HepG2 (cell line): ENCODE measurements at regions not wholly inside any gene's neighbourhood (a gene's known extent, or its start where the extent isn't known, plus 50 kb on each side); places are given as distances from the start of the nearest gene placed in this dataset.

Experiments used
- ATAC-seq: fragments of 200-7000 bp; cut with Tn5 transposase; 3 replicates; pipeline ENCODE4 v1.9.1; 2020; ENCODE audit warnings: mild to moderate bottlenecking, moderate library complexity
- BruUV-seq: library from RNA; stranded (reverse); fragments of 400-500 nt; replicated peaks from 2 replicates; lab custom pipeline; 2021; lab: Mats Ljungman, UMichigan
- CTCF ChIA-PET: fragments of 300-600 bp; formaldehyde crosslinking; extraction: SDS; loops from one replicate; lab custom pipeline; 2021; ENCODE audit warnings: low total read pairs, inconsistent platforms, low intra/inter-chr PET ratio; lab: Yijun Ruan, JAX
- POLR2A ChIA-PET: fragments of 350-600 bp; sonication (Branson Sonifier 250); formaldehyde crosslinking; loops from one replicate; lab custom pipeline; 2020; ENCODE audit warnings: antibody characterized with exemption, inconsistent platforms; lab: Yijun Ruan, JAX
- DNase-seq: peaks from one replicate; pipeline ENCODE4 v3.0.0-alpha.2; 2015; ENCODE audit warnings: low spot score
- FAIRE-seq: peaks from 3 replicates; lab custom pipeline; 2011; peaks lifted over from hg19 to GRCh38; lab: Jason Lieb, UNC
- H2AFZ ChIP-seq: one replicate; pipeline ENCODE4 v1.6.1; 2011; ENCODE audit warnings: low read length, inconsistent platforms
- H3K27ac ChIP-seq: fragments of 300-600 bp; 3 replicates; pipeline ENCODE4 v1.8.0; 2011; ENCODE audit warnings: mixed run types, mild to moderate bottlenecking, mixed read lengths, low read length, inconsistent platforms; ENCODE audit not compliant: insufficient read depth; ENCODE audit errors: extremely low read length
- H3K27me3 ChIP-seq, 2 experiments: fragments of 200-600 bp in 1 of 2; 2 replicates in 1 of 2; 3 replicates in 1 of 2; pipeline versions ENCODE4 v1.6.0 to v1.8.0; 2011; ENCODE audit warnings: low read length in 2 of 2, mild to moderate bottlenecking in 2 of 2, moderate library complexity in 2 of 2, inconsistent platforms in 1 of 2; ENCODE audit not compliant: insufficient read depth in 2 of 2, control insufficient read depth in 1 of 2
- H3K36me3 ChIP-seq, 2 experiments: fragments of 200-600 bp in 1 of 2; replicated peaks in 1 of 2; 2 replicates in 1 of 2; 3 replicates in 1 of 2; pipeline versions ENCODE4 v1.5.1 to v1.8.0; 2011; ENCODE audit warnings: low read length in 2 of 2, inconsistent platforms in 1 of 2; ENCODE audit not compliant: insufficient read depth in 2 of 2, control insufficient read depth in 1 of 2
- H3K4me1 ChIP-seq: 2 replicates; pipeline ENCODE4 v1.5.1; 2012; ENCODE audit warnings: low read length, inconsistent platforms; ENCODE audit not compliant: insufficient read depth
- H3K4me2 ChIP-seq: 2 replicates; pipeline ENCODE4 v1.6.0; 2011; ENCODE audit warnings: low read depth, low read length, inconsistent platforms
- H3K4me3 ChIP-seq, 3 experiments: fragments of 200-600 bp in 1 of 3; sonication (generic), shearing (Covaris generic) in 1 of 3; replicated peaks in 1 of 3; 2 replicates each; pipeline ENCODE4 v1.5.1; 2011 to 2016; ENCODE audit warnings: low read length in 3 of 3, inconsistent platforms in 2 of 3, low read depth in 2 of 3, mild to moderate bottlenecking in 2 of 3, control low read depth in 1 of 3, mixed read lengths in 1 of 3; ENCODE audit not compliant: insufficient read depth in 1 of 3
- H3K79me2 ChIP-seq: one replicate; pipeline ENCODE4 v1.6.1; 2011; ENCODE audit warnings: low read length, inconsistent platforms; ENCODE audit not compliant: insufficient read depth
- H3K9ac ChIP-seq: 2 replicates; pipeline ENCODE4 v1.6.0; 2011; ENCODE audit warnings: mild to moderate bottlenecking, low read depth, low read length, inconsistent platforms; ENCODE audit not compliant: insufficient read depth
- H3K9me3 ChIP-seq: 2 replicates; pipeline ENCODE4 v1.5.1; 2012; ENCODE audit warnings: mild to moderate bottlenecking, low read length
- H4K20me1 ChIP-seq: 2 replicates; pipeline ENCODE4 v1.6.0; 2011; ENCODE audit warnings: inconsistent platforms, mild to moderate bottlenecking, low read length, moderate library complexity; ENCODE audit not compliant: insufficient read depth
- ATF7 ChIP-seq, 2 experiments: fragments of 450-650 bp in 1 of 2; sonication (generic) in 1 of 2; formaldehyde crosslinking in 1 of 2; IDR thresholded peaks; 2 replicates each; pipeline versions ENCODE4 v1.4.0 to v1.6.1; 2016 to 2020; ENCODE audit warnings: antibody characterized with exemption in 1 of 2, mild to moderate bottlenecking in 1 of 2, missing genetic modification reagents in 1 of 2
- CREB1 ChIP-seq, 2 experiments: fragments of 450-650 bp in 1 of 2; IDR thresholded peaks; 2 replicates each; pipeline ENCODE4 v1.6.1; 2016 to 2017; ENCODE audit warnings: control low read depth in 1 of 2, mild to moderate bottlenecking in 1 of 2, missing compliant biosample characterization in 1 of 2, missing genetic modification characterization in 1 of 2
- ZFP82 ChIP-seq: sonication (generic); formaldehyde crosslinking; IDR thresholded peaks from 2 replicates; pipeline ENCODE4 v1.5.1; 2020; ENCODE audit warnings: mild to moderate bottlenecking, missing genetic modification reagents, borderline replicate concordance
- ZMYM2 ChIP-seq: sonication (generic); formaldehyde crosslinking; IDR thresholded peaks from 2 replicates; pipeline ENCODE4 v1.8.0; 2022; ENCODE audit warnings: mild to moderate bottlenecking, missing genetic modification reagents
- ZNF230 ChIP-seq: sonication (generic); formaldehyde crosslinking; IDR thresholded peaks from 2 replicates; pipeline ENCODE4 v1.4.0; 2020; ENCODE audit warnings: mild to moderate bottlenecking, missing genetic modification reagents
- ZNF670 ChIP-seq: sonication (generic); formaldehyde crosslinking; IDR thresholded peaks from 2 replicates; pipeline ENCODE4 v1.8.0; 2022; ENCODE audit warnings: mild to moderate bottlenecking, missing genetic modification reagents, borderline replicate concordance
- WGBS: methylation state at CpG from one replicate; pipeline ENCODE4 v1.1.6; 2017; ENCODE audit warnings: low lambda C conversion rate; 5-methylcytosine and 5-hydroxymethylcytosine counted together
- in situ Hi-C: cut with HindIII; loops from 2 replicates; pipeline ENCODE4 v1.10.0; 2017; ENCODE audit warnings: low pct_unique_long_range_greater_than_20kb; ENCODE audit not compliant: extremely low pct_ligation_motif_present
- intact Hi-C: fragments of 100-400 bp; cut with micrococcal nuclease; formaldehyde crosslinking; loops from one replicate; pipeline ENCODE4 v1.10.0; 2022; ENCODE audit not compliant: unreplicated experiment
- TF ChIP-seq, protein P1 (sequence below): sonication (generic); formaldehyde crosslinking; conservative IDR thresholded peaks from 2 replicates; pipeline ENCODE4 v1.4.0; 2020; ENCODE audit warnings: missing genetic modification reagents
- TF ChIP-seq, protein P2 (sequence below): sonication (generic); formaldehyde crosslinking; IDR thresholded peaks from 2 replicates; pipeline ENCODE4 v1.4.0; 2020; ENCODE audit warnings: mild to moderate bottlenecking, missing genetic modification reagents
- TF ChIP-seq, protein P3 (sequence below): fragments of 450-650 bp; IDR thresholded peaks from 2 replicates; pipeline ENCODE4 v1.6.1; 2017
- TF ChIP-seq, protein P4 (sequence below): sonication (generic); formaldehyde crosslinking; IDR thresholded peaks from 2 replicates; pipeline ENCODE4 v1.4.0; 2020; ENCODE audit warnings: missing genetic modification reagents
- TF ChIP-seq, protein P5 (sequence below), 2 experiments: IDR thresholded peaks; 2 replicates each; pipeline ENCODE4 v1.6.1; 2011 to 2012; ENCODE audit warnings: low read length in 2 of 2, borderline replicate concordance in 1 of 2, low read depth in 1 of 2, mild to moderate bottlenecking in 1 of 2, moderate library complexity in 1 of 2
- TF ChIP-seq, protein P6 (sequence below): sonication (generic); formaldehyde crosslinking; IDR thresholded peaks from 2 replicates; pipeline ENCODE4 v1.8.0; 2022; ENCODE audit warnings: missing genetic modification reagents, low read depth, mild to moderate bottlenecking, borderline replicate concordance

DNA sequence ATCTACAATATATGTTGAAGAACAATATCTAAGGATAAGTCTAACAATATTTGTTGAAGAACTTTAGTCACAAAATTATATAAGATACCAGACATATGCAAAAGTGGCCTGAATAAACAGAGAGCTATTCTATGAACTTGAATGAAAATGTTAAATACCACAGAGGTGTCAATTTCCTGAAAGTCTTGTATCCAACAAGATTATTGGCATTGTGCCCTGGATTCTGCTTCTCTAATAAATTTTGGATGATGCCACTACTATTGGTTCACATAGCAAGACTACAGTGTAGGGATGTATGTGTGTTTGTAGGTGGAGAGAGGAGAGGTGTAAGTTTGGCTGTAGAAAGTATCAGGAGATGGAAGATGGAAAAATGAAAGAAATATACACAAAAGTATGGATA lies 731.8 kb upstream of the RGMB start (continued):
- TF ChIP-seq, protein P1, sequence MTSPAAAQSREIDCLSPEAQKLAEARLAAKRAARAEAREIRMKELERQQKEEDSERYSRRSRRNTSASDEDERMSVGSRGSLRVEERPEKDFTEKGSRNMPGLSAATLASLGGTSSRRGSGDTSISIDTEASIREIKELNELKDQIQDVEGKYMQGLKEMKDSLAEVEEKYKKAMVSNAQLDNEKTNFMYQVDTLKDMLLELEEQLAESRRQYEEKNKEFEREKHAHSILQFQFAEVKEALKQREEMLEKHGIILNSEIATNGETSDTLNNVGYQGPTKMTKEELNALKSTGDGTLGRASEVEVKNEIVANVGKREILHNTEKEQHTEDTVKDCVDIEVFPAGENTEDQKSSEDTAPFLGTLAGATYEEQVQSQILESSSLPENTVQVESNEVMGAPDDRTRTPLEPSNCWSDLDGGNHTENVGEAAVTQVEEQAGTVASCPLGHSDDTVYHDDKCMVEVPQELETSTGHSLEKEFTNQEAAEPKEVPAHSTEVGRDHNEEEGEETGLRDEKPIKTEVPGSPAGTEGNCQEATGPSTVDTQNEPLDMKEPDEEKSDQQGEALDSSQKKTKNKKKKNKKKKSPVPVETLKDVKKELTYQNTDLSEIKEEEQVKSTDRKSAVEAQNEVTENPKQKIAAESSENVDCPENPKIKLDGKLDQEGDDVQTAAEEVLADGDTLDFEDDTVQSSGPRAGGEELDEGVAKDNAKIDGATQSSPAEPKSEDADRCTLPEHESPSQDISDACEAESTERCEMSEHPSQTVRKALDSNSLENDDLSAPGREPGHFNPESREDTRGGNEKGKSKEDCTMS (CRISPR knock-in tag): no peak
- TF ChIP-seq, protein P2, sequence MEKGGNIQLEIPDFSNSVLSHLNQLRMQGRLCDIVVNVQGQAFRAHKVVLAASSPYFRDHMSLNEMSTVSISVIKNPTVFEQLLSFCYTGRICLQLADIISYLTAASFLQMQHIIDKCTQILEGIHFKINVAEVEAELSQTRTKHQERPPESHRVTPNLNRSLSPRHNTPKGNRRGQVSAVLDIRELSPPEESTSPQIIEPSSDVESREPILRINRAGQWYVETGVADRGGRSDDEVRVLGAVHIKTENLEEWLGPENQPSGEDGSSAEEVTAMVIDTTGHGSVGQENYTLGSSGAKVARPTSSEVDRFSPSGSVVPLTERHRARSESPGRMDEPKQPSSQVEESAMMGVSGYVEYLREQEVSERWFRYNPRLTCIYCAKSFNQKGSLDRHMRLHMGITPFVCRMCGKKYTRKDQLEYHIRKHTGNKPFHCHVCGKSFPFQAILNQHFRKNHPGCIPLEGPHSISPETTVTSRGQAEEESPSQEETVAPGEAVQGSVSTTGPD (CRISPR knock-in tag): no peak
- TF ChIP-seq, protein P3, sequence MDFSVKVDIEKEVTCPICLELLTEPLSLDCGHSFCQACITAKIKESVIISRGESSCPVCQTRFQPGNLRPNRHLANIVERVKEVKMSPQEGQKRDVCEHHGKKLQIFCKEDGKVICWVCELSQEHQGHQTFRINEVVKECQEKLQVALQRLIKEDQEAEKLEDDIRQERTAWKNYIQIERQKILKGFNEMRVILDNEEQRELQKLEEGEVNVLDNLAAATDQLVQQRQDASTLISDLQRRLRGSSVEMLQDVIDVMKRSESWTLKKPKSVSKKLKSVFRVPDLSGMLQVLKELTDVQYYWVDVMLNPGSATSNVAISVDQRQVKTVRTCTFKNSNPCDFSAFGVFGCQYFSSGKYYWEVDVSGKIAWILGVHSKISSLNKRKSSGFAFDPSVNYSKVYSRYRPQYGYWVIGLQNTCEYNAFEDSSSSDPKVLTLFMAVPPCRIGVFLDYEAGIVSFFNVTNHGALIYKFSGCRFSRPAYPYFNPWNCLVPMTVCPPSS: no peak
- TF ChIP-seq ZMYM2 (CRISPR knock-in tag) (no peak), ZFP82 (CRISPR knock-in tag) (no peak), ZNF670 (CRISPR knock-in tag) (no peak)
- TF ChIP-seq, protein P4, sequence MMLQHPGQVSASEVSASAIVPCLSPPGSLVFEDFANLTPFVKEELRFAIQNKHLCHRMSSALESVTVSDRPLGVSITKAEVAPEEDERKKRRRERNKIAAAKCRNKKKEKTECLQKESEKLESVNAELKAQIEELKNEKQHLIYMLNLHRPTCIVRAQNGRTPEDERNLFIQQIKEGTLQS (CRISPR knock-in tag): no peak
- TF ChIP-seq, all 625 proteins: peak for 0

DNA sequence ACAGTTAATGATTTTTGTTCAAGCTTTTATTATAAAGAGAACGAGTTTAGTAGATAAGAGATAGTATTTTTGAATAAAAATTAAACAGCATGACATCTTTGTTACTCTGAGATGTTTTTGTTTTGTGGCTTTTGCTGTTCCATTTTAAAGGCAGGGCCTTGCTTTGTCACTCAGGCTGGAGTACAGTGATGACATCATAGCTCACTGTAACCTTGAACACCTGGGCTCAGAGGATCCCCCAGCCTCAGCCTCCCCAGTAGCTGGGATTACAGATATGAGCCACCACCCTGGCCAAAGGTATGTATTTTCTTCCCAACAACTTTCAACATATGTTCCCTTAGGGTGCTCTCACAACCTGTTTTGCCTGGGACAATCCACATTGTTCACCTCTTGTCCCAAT lies 730.9 kb upstream of the RGMB start:
- 3% methylated on average over 1 of the region's 1 CpG for WGBS
- no peak for ATAC-seq
- no peak overlapping the region for H3K27ac ChIP-seq
- POLR2A ChIA-PET: no interaction called here
- no peak for DNase-seq
- intact Hi-C loops: no loop called here
- BruUV-seq: no TSS peak
- no peaks in the 10 kb centered on the region for H4K20me1 ChIP-seq
- CTCF ChIA-PET: no interaction called here
- H3K4me1 ChIP-seq: no peaks in the 10 kb centered on the region
- no peaks in the 10 kb centered on the region for H3K79me2 ChIP-seq
- H3K4me3 ChIP-seq: no peak overlapping the region
- H3K27me3 ChIP-seq: no peaks in the 10 kb centered on the region; a peak in 1 of 5 replicates
- no peaks in the 10 kb centered on the region for H3K9me3 ChIP-seq
- H3K4me2 ChIP-seq: no peak overlapping the region
- no peak for FAIRE-seq
- H3K9ac ChIP-seq: no peak overlapping the region
- TF ChIP-seq ZNF230: no peak
- TF ChIP-seq CREB1 (IDR thresholded peaks at IDR 0.05): peak; percentile 27; the same call in 1 of the 2 replicates
- no peak for TF ChIP-seq CREB1 (CRISPR knock-in tag; IDR thresholded peaks at IDR 0.05)
- TF ChIP-seq, protein P5, sequence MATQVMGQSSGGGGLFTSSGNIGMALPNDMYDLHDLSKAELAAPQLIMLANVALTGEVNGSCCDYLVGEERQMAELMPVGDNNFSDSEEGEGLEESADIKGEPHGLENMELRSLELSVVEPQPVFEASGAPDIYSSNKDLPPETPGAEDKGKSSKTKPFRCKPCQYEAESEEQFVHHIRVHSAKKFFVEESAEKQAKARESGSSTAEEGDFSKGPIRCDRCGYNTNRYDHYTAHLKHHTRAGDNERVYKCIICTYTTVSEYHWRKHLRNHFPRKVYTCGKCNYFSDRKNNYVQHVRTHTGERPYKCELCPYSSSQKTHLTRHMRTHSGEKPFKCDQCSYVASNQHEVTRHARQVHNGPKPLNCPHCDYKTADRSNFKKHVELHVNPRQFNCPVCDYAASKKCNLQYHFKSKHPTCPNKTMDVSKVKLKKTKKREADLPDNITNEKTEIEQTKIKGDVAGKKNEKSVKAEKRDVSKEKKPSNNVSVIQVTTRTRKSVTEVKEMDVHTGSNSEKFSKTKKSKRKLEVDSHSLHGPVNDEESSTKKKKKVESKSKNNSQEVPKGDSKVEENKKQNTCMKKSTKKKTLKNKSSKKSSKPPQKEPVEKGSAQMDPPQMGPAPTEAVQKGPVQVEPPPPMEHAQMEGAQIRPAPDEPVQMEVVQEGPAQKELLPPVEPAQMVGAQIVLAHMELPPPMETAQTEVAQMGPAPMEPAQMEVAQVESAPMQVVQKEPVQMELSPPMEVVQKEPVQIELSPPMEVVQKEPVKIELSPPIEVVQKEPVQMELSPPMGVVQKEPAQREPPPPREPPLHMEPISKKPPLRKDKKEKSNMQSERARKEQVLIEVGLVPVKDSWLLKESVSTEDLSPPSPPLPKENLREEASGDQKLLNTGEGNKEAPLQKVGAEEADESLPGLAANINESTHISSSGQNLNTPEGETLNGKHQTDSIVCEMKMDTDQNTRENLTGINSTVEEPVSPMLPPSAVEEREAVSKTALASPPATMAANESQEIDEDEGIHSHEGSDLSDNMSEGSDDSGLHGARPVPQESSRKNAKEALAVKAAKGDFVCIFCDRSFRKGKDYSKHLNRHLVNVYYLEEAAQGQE (IDR thresholded peaks at IDR 0.05; ENCODE audit: borderline replicate concordance in 1 of 2, low read depth in 1 of 2, low read length in 2 of 2): no peak
- TF ChIP-seq, protein P6, sequence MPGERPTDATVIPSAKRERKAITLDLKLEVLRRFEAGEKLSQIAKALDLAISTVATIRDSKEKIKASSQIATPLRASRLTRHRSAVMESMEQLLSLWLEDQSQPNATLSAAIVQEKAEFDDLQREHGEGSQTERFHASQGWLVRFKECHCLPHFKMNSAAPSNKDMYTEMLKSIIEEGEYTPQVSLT (CRISPR knock-in tag): no peak
- peak; percentile 62; the same call in 1 of the 2 replicates for TF ChIP-seq ATF7 (IDR thresholded peaks at IDR 0.05)
- no peak for TF ChIP-seq ATF7 (CRISPR knock-in tag; IDR thresholded peaks at IDR 0.05)
- TF ChIP-seq, all 625 proteins: peak for 2
- H3K36me3 ChIP-seq: no peaks in the 10 kb centered on the region
- in situ Hi-C loops: no loop called here
- no peak overlapping the region for H2AFZ ChIP-seq
